ENCODE measurements at regions not wholly inside any gene's neighbourhood (a gene's known extent, or its start where the extent isn't known, plus 50 kb on each side); places are given as distances from the start of the nearest gene placed in this dataset.

- ATAC-seq = no peak
- no peak for DNase-seq (ENCODE audit: low spot score)
- POLR2A ChIA-PET = no interaction called here
Measured at GRCh38 chr2:173669271-173669853, 295.8 kb downstream of the SP3 start.

More at GRCh38 chr2:173669271-173669853, 295.8 kb downstream of the SP3 start:
- Histone ChIP-seq H3K27ac (ENCODE audit: extremely low read length, insufficient read depth, low read length) (no peak overlapping the region), H4K20me1 (ENCODE audit: insufficient read depth, low read length) (no peaks in the 10 kb centered on the region), H3K27me3 (ENCODE audit: control insufficient read depth in 1 of 2, insufficient read depth in 2 of 2, low read length in 2 of 2) (peaks cover 0 to 11% of the 10 kb centered on the region in 2 experiments; a peak in 2 of 5 replicates), H3K4me3 (replicated peaks in 1 of 3; ENCODE audit: insufficient read depth in 1 of 3, low read depth in 2 of 3, low read length in 3 of 3) (no peak overlapping the region), H3K79me2 (ENCODE audit: insufficient read depth, low read length) (no peaks in the 10 kb centered on the region), H3K4me1 (ENCODE audit: insufficient read depth, low read length) (no peaks in the 10 kb centered on the region), H3K4me2 (ENCODE audit: low read depth, low read length) (no peak overlapping the region), H2AFZ (ENCODE audit: low read length) (no peak overlapping the region), H3K36me3 (replicated peaks in 1 of 2; ENCODE audit: control insufficient read depth in 1 of 2, insufficient read depth in 2 of 2, low read length in 2 of 2) (no peaks in the 10 kb centered on the region), H3K9me3 (ENCODE audit: low read length) (no peaks in the 10 kb centered on the region), H3K9ac (ENCODE audit: insufficient read depth, low read depth, low read length) (no peak overlapping the region)
- intact Hi-C loops (cut with micrococcal nuclease; ENCODE audit: unreplicated experiment) = loop anchor here (10.0 kb wide), 1 partner anchor 265 kb away; no protein-coding TSS in a partner anchor
- 69% methylated on average over 1 of the region's 1 CpG for WGBS (ENCODE audit: low lambda C conversion rate)
- in situ Hi-C loops (cut with HindIII; ENCODE audit: extremely low pct_ligation_motif_present, low pct_unique_long_range_greater_than_20kb) = no loop called here
- CTCF ChIA-PET (ENCODE audit: low intra/inter-chr PET ratio, low total read pairs) = no interaction called here
- BruUV-seq (replicated peaks) = no TSS peak
- TF ChIP-seq KLF6 (CRISPR knock-in tag; IDR thresholded peaks at IDR 0.05) (no peak), AHDC1 (CRISPR knock-in tag; IDR thresholded peaks at IDR 0.05; ENCODE audit: borderline replicate concordance) (no peak), ZNF704 (CRISPR knock-in tag; IDR thresholded peaks at IDR 0.05; ENCODE audit: borderline replicate concordance) (no peak), RCOR2 (CRISPR knock-in tag; IDR thresholded peaks at IDR 0.05) (no peak)
- no peak for FAIRE-seq

Measured in HepG2 (cell line).